Pancreas (tissue), 10 donors: ENCODE measurements at regions not wholly inside any gene's neighbourhood (a gene's known extent, or its start where the extent isn't known, plus 50 kb on each side); places are given as distances from the start of the nearest gene placed in this dataset.
"Not testable (repeated sequence)": the region's sequence is repeated elsewhere in the genome, so short reads cannot be mapped to it uniquely, and the experiment has no call there.

Experiments
- ATAC-seq, 4 donors: fragments of 200-7000 bp; cut with Tn5 transposase; one replicate each; pipeline versions ENCODE4 v1.8.0 to v1.9.1; 2020; ENCODE audit warnings: mild to moderate bottlenecking in 4 of 4, moderate library complexity in 4 of 4
- DNase-seq, 6 donors: peaks; one replicate each; pipeline ENCODE4 v3.0.0-alpha.2; 2020
- FAIRE-seq: peaks from 2 replicates; lab custom pipeline; 2012; peaks lifted over from hg19 to GRCh38; lab: Jason Lieb, UNC
- H3K27ac ChIP-seq, 4 donors: fragments of 200-600 bp; sonication (generic); 1 replicate in 3 of 4; 2 replicates in 1 of 4; pipeline versions ENCODE4 v1.5.0 to v1.8.0; 2020
- H3K27me3 ChIP-seq, 4 donors: fragments of 200-600 bp; one replicate each; pipeline ENCODE4 v1.8.0; 2021
- H3K36me3 ChIP-seq, 3 donors: fragments of 200-600 bp; sonication (generic) in 1 of 3; one replicate each; pipeline versions ENCODE4 v1.5.0 to v1.8.0; 2020 to 2021
- H3K4me1 ChIP-seq, 3 donors: fragments of 200-600 bp; one replicate each; pipeline ENCODE4 v1.8.0; 2021
- H3K4me3 ChIP-seq, 4 donors: fragments of 200-600 bp; sonication (generic) in 2 of 4; one replicate each; pipeline versions ENCODE4 v1.5.0 to v1.8.0; 2020 to 2021
- H3K9me3 ChIP-seq, 4 donors: fragments of 200-600 bp; one replicate each; pipeline ENCODE4 v1.8.0; 2021
- WGBS, 2 donors: extraction: QIAGEN DNeasy Blood & Tissue Kit; methylation state at CpG; one replicate each; pipeline ENCODE4 v1.1.7; 2013; 5-methylcytosine and 5-hydroxymethylcytosine counted together
- intact Hi-C, 3 donors: fragments of 100-400 bp; cut with DNase I; formaldehyde crosslinking; loops; one replicate each; pipeline versions ENCODE4 v1.11.1 to v1.14.2; 2022
- TF ChIP-seq, protein P1 (sequence below), 4 donors: fragments of 200-600 bp; sonication (generic) in 3 of 4; IDR thresholded peaks; one replicate each; pipeline versions ENCODE4 v1.5.0 to v1.8.0; 2021; ENCODE audit warnings: antibody characterized with exemption in 4 of 4
- donor health status: healthy with polysubstance abuse.
- donor health status: DM: no; HTN: no; CAD: no; lungs with moderate emphysema.
- donor health status: DM: no; HTN: no; CAD: no.
- donor health status: control.
- donor health status: control.
- donor health status: Bipolar disorder and iron deficiency.
- donor health status: DM: yes; HTN: yes; CAD: no.
- donor health status: DM: no; HTN: no; CAD: no.
- donor health status: DM: no; HTN: no; CAD: no.
- donor health status: DM: yes; HTN: yes; CAD: no.

DNA sequence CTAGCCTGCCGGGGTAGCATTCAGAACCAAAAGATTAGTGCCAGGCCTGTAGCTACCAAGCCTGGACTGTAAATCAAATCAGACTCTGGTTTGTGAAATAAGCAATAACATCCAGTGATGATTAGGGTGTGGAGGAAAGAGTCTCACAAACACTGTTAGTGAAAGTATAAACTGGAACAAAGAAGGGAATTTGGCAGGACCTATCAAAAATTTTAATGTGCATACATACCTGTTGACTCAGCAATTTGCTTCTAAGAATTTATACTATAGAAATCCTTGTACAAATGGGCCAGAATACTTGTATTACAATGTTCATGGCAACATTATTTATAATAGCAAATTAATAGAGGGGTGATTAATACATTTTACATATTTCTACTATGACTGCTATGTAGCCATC, 109.8 kb upstream of the WARS2 start:
- H3K27me3 ChIP-seq: no peaks in the 10 kb centered on the region
- intact Hi-C loops: no loop called here
- WGBS, 2 donors: 94 to 100% methylated on average over 1 of the region's 1 CpG
- H3K36me3 ChIP-seq: no peaks in the 10 kb centered on the region
- TF ChIP-seq, protein P1, sequence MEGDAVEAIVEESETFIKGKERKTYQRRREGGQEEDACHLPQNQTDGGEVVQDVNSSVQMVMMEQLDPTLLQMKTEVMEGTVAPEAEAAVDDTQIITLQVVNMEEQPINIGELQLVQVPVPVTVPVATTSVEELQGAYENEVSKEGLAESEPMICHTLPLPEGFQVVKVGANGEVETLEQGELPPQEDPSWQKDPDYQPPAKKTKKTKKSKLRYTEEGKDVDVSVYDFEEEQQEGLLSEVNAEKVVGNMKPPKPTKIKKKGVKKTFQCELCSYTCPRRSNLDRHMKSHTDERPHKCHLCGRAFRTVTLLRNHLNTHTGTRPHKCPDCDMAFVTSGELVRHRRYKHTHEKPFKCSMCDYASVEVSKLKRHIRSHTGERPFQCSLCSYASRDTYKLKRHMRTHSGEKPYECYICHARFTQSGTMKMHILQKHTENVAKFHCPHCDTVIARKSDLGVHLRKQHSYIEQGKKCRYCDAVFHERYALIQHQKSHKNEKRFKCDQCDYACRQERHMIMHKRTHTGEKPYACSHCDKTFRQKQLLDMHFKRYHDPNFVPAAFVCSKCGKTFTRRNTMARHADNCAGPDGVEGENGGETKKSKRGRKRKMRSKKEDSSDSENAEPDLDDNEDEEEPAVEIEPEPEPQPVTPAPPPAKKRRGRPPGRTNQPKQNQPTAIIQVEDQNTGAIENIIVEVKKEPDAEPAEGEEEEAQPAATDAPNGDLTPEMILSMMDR (IDR thresholded peaks at IDR 0.05): no peak
- no peak for DNase-seq
- no peaks in the 10 kb centered on the region for H3K4me1 ChIP-seq
- H3K9me3 ChIP-seq: no peaks in the 10 kb centered on the region
- H3K4me3 ChIP-seq: no peak overlapping the region
- no peak for ATAC-seq
- H3K27ac ChIP-seq: no peak overlapping the region
- no peak for FAIRE-seq

DNA sequence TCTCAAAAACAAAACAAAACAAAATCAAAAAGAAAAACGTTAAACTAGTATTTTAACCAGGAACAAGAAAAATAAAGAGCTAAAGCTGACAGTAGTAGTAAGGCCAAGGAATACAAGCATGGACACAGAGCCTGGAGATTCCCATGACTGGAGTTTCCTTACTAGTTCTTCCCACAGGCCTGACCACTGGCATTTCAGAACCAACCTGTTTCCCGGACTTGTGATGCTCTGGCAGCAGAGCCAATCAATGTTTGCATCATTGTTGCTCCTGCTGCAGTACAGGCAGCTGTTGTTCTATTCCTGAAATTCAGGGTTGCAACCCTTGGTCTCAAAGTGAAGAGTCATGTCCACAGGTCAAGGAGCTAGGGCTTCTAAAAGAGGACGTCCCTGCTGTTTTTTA, 111.3 kb upstream of the WARS2 start:
- Histone ChIP-seq H3K4me3 (no peak overlapping the region), H3K9me3 (no peaks in the 10 kb centered on the region), H3K4me1 (no peaks in the 10 kb centered on the region), H3K27ac (no peak overlapping the region), H3K36me3 (no peaks in the 10 kb centered on the region), H3K27me3 (no peaks in the 10 kb centered on the region)
- TF ChIP-seq, protein P1 (IDR thresholded peaks at IDR 0.05): no peak
- intact Hi-C loops: no loop called here
- no peak for ATAC-seq
- DNase-seq: no peak
- 71 to 73% methylated on average over 3 of the region's 3 CpGs for WGBS, 2 donors
- FAIRE-seq: no peak

DNA sequence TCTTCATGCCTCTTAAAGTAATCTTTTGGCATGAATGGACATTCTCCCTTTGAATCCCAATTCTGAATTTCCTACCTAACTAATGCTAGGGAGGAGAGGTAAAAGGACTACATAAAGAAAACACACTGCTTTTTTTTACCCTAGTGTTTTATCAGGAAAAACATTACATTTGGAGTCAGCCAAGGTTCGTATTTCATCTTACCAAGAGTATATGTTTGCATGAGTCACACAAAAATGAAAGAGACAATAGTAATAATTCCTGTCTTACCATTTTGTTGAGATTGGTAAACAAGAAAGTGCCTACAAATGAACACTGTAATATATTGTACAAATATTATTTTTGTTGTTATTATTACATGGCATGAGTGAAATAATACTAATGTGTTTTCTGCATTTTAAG, 112.9 kb upstream of the WARS2 start:
- Histone ChIP-seq H3K4me3 (no peak overlapping the region), H3K27me3 (no peaks in the 10 kb centered on the region), H3K36me3 (no peaks in the 10 kb centered on the region), H3K4me1 (no peaks in the 10 kb centered on the region), H3K27ac (no peak overlapping the region), H3K9me3 (no peaks in the 10 kb centered on the region)
- no peak for DNase-seq
- TF ChIP-seq, protein P1 (IDR thresholded peaks at IDR 0.05): no peak
- 40 to 45% methylated on average over 1 of the region's 1 CpG for WGBS, 2 donors
- ATAC-seq: no peak
- no peak for FAIRE-seq
- intact Hi-C loops: no loop called here

DNA sequence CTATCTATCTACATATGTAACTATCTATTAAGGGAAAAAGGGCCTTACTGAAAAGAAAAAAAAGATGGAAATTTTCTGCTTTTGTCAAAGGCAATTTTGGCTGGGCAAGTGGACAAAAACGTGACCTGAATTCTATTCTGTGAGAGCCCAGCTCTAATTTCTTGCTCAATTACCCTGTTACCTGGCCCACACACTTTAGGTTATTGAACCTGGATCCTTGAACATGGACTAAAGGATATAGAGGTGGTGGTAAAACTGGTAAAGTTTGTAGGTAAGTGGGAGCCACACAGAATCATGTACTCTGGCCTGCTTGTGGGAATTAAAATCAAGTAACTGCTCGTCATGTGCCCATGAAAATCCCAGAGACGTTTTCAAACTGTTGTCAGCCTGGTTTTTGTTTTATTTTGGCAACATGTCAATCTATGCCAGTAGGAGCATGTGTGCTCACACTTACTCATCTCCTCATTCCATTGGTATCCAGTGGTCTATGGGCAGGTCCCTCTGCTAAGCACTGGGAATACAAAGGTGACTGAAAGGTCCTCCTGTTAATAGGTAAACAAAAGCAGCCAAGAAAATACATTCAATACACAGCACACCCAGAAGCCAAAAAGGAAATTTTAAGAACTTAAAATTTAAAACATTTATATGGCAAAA, 113.7 kb upstream of the WARS2 start:
- FAIRE-seq (no peak), DNase-seq (no peak), ATAC-seq (no peak)
- H3K27ac ChIP-seq: no peak overlapping the region
- 63 to 71% methylated on average over 3 of the region's 3 CpGs for WGBS, 2 donors
- intact Hi-C loops: no loop called here
- no peaks in the 10 kb centered on the region for H3K27me3 ChIP-seq
- TF ChIP-seq, protein P1 (IDR thresholded peaks at IDR 0.05): no peak
- no peaks in the 10 kb centered on the region for H3K36me3 ChIP-seq
- H3K9me3 ChIP-seq: no peaks in the 10 kb centered on the region
- no peaks in the 10 kb centered on the region for H3K4me1 ChIP-seq
- H3K4me3 ChIP-seq: no peak overlapping the region

DNA sequence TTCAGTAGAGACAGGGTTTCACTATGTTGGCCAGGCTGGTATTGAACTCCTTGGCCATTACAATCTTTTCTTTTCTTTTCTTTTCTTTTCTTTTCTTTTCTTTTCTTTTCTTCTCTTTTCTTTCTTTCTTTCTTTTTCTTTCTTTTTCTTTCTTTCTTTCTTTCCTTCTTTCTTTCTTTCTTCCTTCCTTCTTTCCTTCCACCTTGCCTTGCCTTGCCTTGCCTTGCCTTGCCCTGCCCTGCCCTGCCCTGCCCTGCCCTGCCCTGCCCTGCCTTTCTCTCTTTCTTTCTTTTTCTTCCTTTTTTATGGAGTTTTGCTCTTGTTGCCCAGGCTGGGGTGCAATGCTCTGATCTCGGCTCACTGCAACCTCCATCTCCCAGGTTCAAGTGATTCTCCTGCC, 112.5 kb upstream of the HAO2 start:
- H3K4me3 ChIP-seq, FAIRE-seq, ATAC-seq: not testable (repeated sequence)

More for the DNA sequence above, 112.5 kb upstream of the HAO2 start:
- H3K9me3 ChIP-seq, H3K4me1 ChIP-seq, DNase-seq, H3K27ac ChIP-seq, H3K27me3 ChIP-seq, intact Hi-C loops, H3K36me3 ChIP-seq: not testable (repeated sequence)
- WGBS, 2 donors: 92 to 100% methylated on average over 1 of the region's 1 CpG
